Upper lobe of left lung (tissue), 6 donors: ENCODE measurements at regions not wholly inside any gene's neighbourhood (a gene's known extent, or its start where the extent isn't known, plus 50 kb on each side); places are given as distances from the start of the nearest gene placed in this dataset.

ENCODE experiments used
- ATAC-seq, 2 donors: fragments of 200-7000 bp; cut with Tn5 transposase; one replicate each; pipeline ENCODE4 v1.9.1; 2022; ENCODE audit warnings: mild to moderate bottlenecking in 2 of 2, moderate library complexity in 2 of 2; ENCODE audit not compliant: low FRiP score in 2 of 2
- DNase-seq, 2 donors: peaks; one replicate each; pipeline ENCODE4 v3.0.0-alpha.2; 2019 to 2020
- H3K27ac ChIP-seq, 4 donors: fragments of 200-600 bp; sonication (generic); one replicate each; pipeline ENCODE4 v1.5.1; 2016 to 2019
- H3K27me3 ChIP-seq, 4 donors: fragments of 200-600 bp; sonication (generic); one replicate each; pipeline ENCODE4 v1.5.1; 2017 to 2019
- H3K36me3 ChIP-seq, 4 donors: fragments of 200-600 bp; sonication (generic); one replicate each; pipeline ENCODE4 v1.5.1; 2016 to 2019
- H3K4me1 ChIP-seq, 4 donors: fragments of 200-600 bp; sonication (generic); one replicate each; pipeline ENCODE4 v1.5.1; 2018 to 2019
- H3K4me3 ChIP-seq, 4 donors: fragments of 200-600 bp; sonication (generic); one replicate each; pipeline ENCODE4 v1.5.1; 2017 to 2019; ENCODE audit warnings: mild to moderate bottlenecking in 2 of 4, moderate library complexity in 1 of 4
- H3K9me3 ChIP-seq, 4 donors: fragments of 200-600 bp; sonication (generic); one replicate each; pipeline ENCODE4 v1.5.1; 2018 to 2019
- EP300 ChIP-seq, 4 donors: sonication (generic); formaldehyde crosslinking; IDR thresholded peaks; one replicate each; pipeline ENCODE4 v1.5.1; 2017; ENCODE audit warnings: antibody characterized with exemption in 4 of 4, control low read depth in 2 of 4
- POLR2A ChIP-seq, 4 donors: fragments of 450-650 bp; IDR thresholded peaks; one replicate each; pipeline ENCODE4 v1.5.1; 2016 to 2017; ENCODE audit warnings: antibody characterized with exemption in 4 of 4, mild to moderate bottlenecking in 2 of 4
- POLR2AphosphoS5 ChIP-seq, 2 donors: sonication (generic); formaldehyde crosslinking; IDR thresholded peaks; one replicate each; pipeline ENCODE4 v1.5.1; 2017; ENCODE audit warnings: antibody characterized with exemption in 2 of 2
- WGBS, 2 donors: methylation state at CpG; one replicate each; pipeline ENCODE4 v1.1.5; 2017 to 2018; 5-methylcytosine and 5-hydroxymethylcytosine counted together
- TF ChIP-seq, protein P1 (sequence below), 6 experiments: fragments of 450-650 bp in 4 of 6; fragments of 200-600 bp in 2 of 6; sonication (generic) in 2 of 6; IDR thresholded peaks; one replicate each; pipeline ENCODE4 v1.5.1; 2016 to 2019; ENCODE audit warnings: antibody characterized with exemption in 6 of 6
- donor health status: DM: no; HTN: no; CAD: no; lungs with moderate emphysema.
- donor health status: DM: no; HTN: yes; CAD: no; lungs with severe emphysema.

GRCh38 chr1:101185421-101185820 lies 51.4 kb upstream of the S1PR1 start:
- ATAC-seq (no peak), DNase-seq (no peak)
- no peaks in the 10 kb centered on the region for H3K27me3 ChIP-seq
- no peaks in the 10 kb centered on the region for H3K9me3 ChIP-seq
- H3K4me1 ChIP-seq = peaks cover 0 to 21% (median 7%) of the 10 kb centered on the region in 4 donors
- H3K36me3 ChIP-seq = no peaks in the 10 kb centered on the region
- no peak overlapping the region for H3K4me3 ChIP-seq
- no peak for TF ChIP-seq POLR2AphosphoS5 (IDR thresholded peaks at IDR 0.05)
- TF ChIP-seq POLR2A (IDR thresholded peaks at IDR 0.05) = no peak
- TF ChIP-seq, protein P1, sequence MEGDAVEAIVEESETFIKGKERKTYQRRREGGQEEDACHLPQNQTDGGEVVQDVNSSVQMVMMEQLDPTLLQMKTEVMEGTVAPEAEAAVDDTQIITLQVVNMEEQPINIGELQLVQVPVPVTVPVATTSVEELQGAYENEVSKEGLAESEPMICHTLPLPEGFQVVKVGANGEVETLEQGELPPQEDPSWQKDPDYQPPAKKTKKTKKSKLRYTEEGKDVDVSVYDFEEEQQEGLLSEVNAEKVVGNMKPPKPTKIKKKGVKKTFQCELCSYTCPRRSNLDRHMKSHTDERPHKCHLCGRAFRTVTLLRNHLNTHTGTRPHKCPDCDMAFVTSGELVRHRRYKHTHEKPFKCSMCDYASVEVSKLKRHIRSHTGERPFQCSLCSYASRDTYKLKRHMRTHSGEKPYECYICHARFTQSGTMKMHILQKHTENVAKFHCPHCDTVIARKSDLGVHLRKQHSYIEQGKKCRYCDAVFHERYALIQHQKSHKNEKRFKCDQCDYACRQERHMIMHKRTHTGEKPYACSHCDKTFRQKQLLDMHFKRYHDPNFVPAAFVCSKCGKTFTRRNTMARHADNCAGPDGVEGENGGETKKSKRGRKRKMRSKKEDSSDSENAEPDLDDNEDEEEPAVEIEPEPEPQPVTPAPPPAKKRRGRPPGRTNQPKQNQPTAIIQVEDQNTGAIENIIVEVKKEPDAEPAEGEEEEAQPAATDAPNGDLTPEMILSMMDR (IDR thresholded peaks at IDR 0.05) = no peak
- no peak for TF ChIP-seq EP300 (IDR thresholded peaks at IDR 0.05)
- H3K27ac ChIP-seq = no peak overlapping the region
- WGBS, 2 donors = 89% methylated on average over 3 of the region's 3 CpGs

DNA sequence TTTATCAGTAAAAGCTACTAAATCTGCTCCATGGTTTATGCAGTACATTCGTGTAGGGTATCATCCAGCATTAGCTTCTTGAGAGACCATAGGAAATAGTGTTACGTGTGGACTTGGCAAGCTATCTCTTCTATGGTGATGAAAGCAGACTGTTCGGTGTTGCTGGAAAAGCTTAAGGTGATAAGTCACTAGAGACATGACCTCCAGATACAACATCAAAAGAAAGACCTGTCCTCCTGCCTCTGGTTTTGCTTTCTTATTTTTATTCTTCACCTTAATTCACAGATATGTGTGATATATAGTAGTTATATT lies 53.5 kb upstream of the S1PR1 start:
- WGBS, 2 donors = 46 to 60% methylated on average over 3 of the region's 3 CpGs
- TF ChIP-seq EP300 (IDR thresholded peaks at IDR 0.05) (no peak), POLR2A (IDR thresholded peaks at IDR 0.05) (no peak), POLR2AphosphoS5 (IDR thresholded peaks at IDR 0.05) (no peak)
- TF ChIP-seq, protein P1 (IDR thresholded peaks at IDR 0.05) = no peak
- H3K36me3 ChIP-seq = no peaks in the 10 kb centered on the region
- H3K4me3 ChIP-seq = no peak overlapping the region
- no peaks in the 10 kb centered on the region for H3K27me3 ChIP-seq
- ATAC-seq (no peak), DNase-seq (no peak)
- H3K4me1 ChIP-seq = peaks cover 0 to 20% (median 7%) of the 10 kb centered on the region in 4 donors
- peak overlapping the region in 2 of 4 donors; percentile 77 to 82 for H3K27ac ChIP-seq
- no peaks in the 10 kb centered on the region for H3K9me3 ChIP-seq

- Histone ChIP-seq H3K9me3 (no peaks in the 10 kb centered on the region), H3K36me3 (no peaks in the 10 kb centered on the region), H3K27ac (peak overlapping the region; percentile 64 to 82 (median 76)), H3K4me3 (no peak overlapping the region), H3K4me1 (peaks cover 0 to 15% (median 4%) of the 10 kb centered on the region in 4 donors), H3K27me3 (no peaks in the 10 kb centered on the region)
- TF ChIP-seq POLR2A (IDR thresholded peaks at IDR 0.05) (no peak), POLR2AphosphoS5 (IDR thresholded peaks at IDR 0.05) (no peak), EP300 (IDR thresholded peaks at IDR 0.05) (no peak)
- TF ChIP-seq, protein P1 (IDR thresholded peaks at IDR 0.05) = no peak
- DNase-seq (no peak), ATAC-seq (no peak)
These were observed 54.0 kb upstream of the S1PR1 start for GRCh38 chr1:101182627-101183387.

DNA sequence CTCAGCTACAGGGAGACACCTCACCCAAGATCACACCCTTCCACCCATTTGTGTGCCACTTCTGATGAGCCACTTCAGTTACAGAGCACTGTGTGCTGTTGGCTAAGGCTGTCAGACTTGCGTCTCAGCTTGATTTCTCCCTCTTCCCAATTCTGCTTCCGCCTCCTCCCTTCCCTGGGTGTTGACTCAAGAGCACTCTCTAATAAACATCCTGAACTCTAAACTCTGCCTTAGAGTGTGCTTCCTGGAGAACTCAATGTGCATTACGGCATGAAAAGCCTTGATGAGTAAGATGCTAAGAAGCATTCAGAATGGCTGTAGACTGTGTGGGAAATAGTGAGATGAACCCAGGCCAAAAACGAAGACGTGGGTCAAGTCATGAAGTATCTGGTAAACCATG lies 54.9 kb upstream of the S1PR1 start:
- TF ChIP-seq POLR2A (IDR thresholded peaks at IDR 0.05) (peak in 1 of 4 donors; percentile 16), EP300 (IDR thresholded peaks at IDR 0.05) (peak; percentile 81 to 97 (median 88)), POLR2AphosphoS5 (IDR thresholded peaks at IDR 0.05) (peak; percentile 90 to 91)
- TF ChIP-seq, protein P1 (IDR thresholded peaks at IDR 0.05) = no peak
- no peaks in the 10 kb centered on the region for H3K36me3 ChIP-seq
- H3K4me1 ChIP-seq = peaks cover 0 to 13% (median 3%) of the 10 kb centered on the region in 4 donors
- H3K4me3 ChIP-seq = no peak overlapping the region
- 58 to 62% methylated on average over 5 of the region's 5 CpGs for WGBS, 2 donors
- no peaks in the 10 kb centered on the region for H3K9me3 ChIP-seq
- DNase-seq (peak in 1 of 2 donors; percentile 55), ATAC-seq (peak; percentile 74 to 77)
- H3K27me3 ChIP-seq = no peaks in the 10 kb centered on the region
- peak overlapping the region; percentile 65 to 86 (median 76) for H3K27ac ChIP-seq
